ENCODE measurements at regions not wholly inside any gene's neighbourhood (a gene's known extent, or its start where the extent isn't known, plus 50 kb on each side); places are given as distances from the start of the nearest gene placed in this dataset.

- DNase-seq (no peak), FAIRE-seq (no peak)
- no peaks in the 10 kb centered on the region for H3K4me1 ChIP-seq (ENCODE audit: control insufficient read depth in 2 of 3, insufficient read depth in 2 of 3, low read depth in 1 of 3, low read length in 3 of 3)
- H3K9ac ChIP-seq (ENCODE audit: low read length in 3 of 3), result no peak overlapping the region
- TF ChIP-seq, protein P1, sequence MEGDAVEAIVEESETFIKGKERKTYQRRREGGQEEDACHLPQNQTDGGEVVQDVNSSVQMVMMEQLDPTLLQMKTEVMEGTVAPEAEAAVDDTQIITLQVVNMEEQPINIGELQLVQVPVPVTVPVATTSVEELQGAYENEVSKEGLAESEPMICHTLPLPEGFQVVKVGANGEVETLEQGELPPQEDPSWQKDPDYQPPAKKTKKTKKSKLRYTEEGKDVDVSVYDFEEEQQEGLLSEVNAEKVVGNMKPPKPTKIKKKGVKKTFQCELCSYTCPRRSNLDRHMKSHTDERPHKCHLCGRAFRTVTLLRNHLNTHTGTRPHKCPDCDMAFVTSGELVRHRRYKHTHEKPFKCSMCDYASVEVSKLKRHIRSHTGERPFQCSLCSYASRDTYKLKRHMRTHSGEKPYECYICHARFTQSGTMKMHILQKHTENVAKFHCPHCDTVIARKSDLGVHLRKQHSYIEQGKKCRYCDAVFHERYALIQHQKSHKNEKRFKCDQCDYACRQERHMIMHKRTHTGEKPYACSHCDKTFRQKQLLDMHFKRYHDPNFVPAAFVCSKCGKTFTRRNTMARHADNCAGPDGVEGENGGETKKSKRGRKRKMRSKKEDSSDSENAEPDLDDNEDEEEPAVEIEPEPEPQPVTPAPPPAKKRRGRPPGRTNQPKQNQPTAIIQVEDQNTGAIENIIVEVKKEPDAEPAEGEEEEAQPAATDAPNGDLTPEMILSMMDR (IDR thresholded peaks at IDR 0.05; ENCODE audit: borderline replicate concordance, extremely low read depth, insufficient read depth), result no peak
- intact Hi-C loops (cut with DNase I), result no loop called here
- H3K27me3 ChIP-seq (ENCODE audit: control insufficient read depth, insufficient read depth, low read length), result no peaks in the 10 kb centered on the region
- no peaks in the 10 kb centered on the region for H3K36me3 ChIP-seq (ENCODE audit: control insufficient read depth in 2 of 3, insufficient read depth in 3 of 3, low read length in 3 of 3)
- no peak overlapping the region for H3K4me3 ChIP-seq (ENCODE audit: low read length in 3 of 3)
- H3K9me3 ChIP-seq (ENCODE audit: control insufficient read depth in 2 of 3, insufficient read depth in 1 of 3, low read length in 3 of 3), result no peaks in the 10 kb centered on the region
- H3K27ac ChIP-seq (ENCODE audit: low read depth in 2 of 2, low read length in 2 of 2), result no peak overlapping the region
Measured at GRCh38 chr2:193783681-193784080, 1588.9 kb upstream of the TMEFF2 start.

GRCh38 chr2:193778293-193778692, 1583.6 kb upstream of the TMEFF2 start:
- H3K4me1 ChIP-seq (ENCODE audit: control insufficient read depth in 2 of 3, insufficient read depth in 2 of 3, low read depth in 1 of 3, low read length in 3 of 3), result no peaks in the 10 kb centered on the region
- peak; percentile 97 for FAIRE-seq
- no peaks in the 10 kb centered on the region for H3K27me3 ChIP-seq (ENCODE audit: control insufficient read depth, insufficient read depth, low read length)
- H3K27ac ChIP-seq (ENCODE audit: low read depth in 2 of 2, low read length in 2 of 2), result no peak overlapping the region
- H3K4me3 ChIP-seq (ENCODE audit: low read length in 3 of 3), result no peak overlapping the region
- TF ChIP-seq, protein P1 (IDR thresholded peaks at IDR 0.05; ENCODE audit: borderline replicate concordance, extremely low read depth, insufficient read depth), result no peak
- H3K36me3 ChIP-seq (ENCODE audit: control insufficient read depth in 2 of 3, insufficient read depth in 3 of 3, low read length in 3 of 3), result no peaks in the 10 kb centered on the region
- no peak overlapping the region for H3K9ac ChIP-seq (ENCODE audit: low read length in 3 of 3)
- intact Hi-C loops (cut with DNase I), result no loop called here
- DNase-seq, result no peak
- H3K9me3 ChIP-seq (ENCODE audit: control insufficient read depth in 2 of 3, insufficient read depth in 1 of 3, low read length in 3 of 3), result no peaks in the 10 kb centered on the region

DNA sequence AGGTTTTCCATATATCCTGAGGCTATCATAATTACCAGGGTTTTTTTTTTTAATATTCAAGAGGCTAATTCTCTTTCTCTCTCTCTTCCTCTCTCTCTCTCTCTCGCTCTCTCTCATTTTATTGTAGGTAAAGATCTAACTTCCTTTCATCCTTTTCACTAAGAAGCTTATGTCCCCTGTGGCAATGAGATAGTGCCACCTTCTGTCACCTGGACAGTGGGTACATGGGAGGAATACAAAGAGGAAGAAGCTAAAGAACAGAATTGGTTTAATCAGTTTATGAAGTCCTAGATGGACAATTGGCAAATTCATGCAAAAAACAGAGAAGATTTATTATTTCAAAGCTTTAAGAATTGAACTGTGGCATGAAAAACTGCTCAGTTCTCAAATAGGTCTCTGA, 1582.3 kb upstream of the TMEFF2 start:
- DNase-seq (peak in 1 of 5 donors; percentile 1), FAIRE-seq (no peak)
- H3K4me1 ChIP-seq (ENCODE audit: control insufficient read depth in 2 of 3, insufficient read depth in 2 of 3, low read depth in 1 of 3, low read length in 3 of 3), result no peaks in the 10 kb centered on the region
- no peak overlapping the region for H3K4me3 ChIP-seq (ENCODE audit: low read length in 3 of 3)
- H3K9me3 ChIP-seq (ENCODE audit: control insufficient read depth in 2 of 3, insufficient read depth in 1 of 3, low read length in 3 of 3), result no peaks in the 10 kb centered on the region
- no peak overlapping the region for H3K27ac ChIP-seq (ENCODE audit: low read depth in 2 of 2, low read length in 2 of 2)
- no peaks in the 10 kb centered on the region for H3K36me3 ChIP-seq (ENCODE audit: control insufficient read depth in 2 of 3, insufficient read depth in 3 of 3, low read length in 3 of 3)
- H3K27me3 ChIP-seq (ENCODE audit: control insufficient read depth, insufficient read depth, low read length), result no peaks in the 10 kb centered on the region
- no peak overlapping the region for H3K9ac ChIP-seq (ENCODE audit: low read length in 3 of 3)
- intact Hi-C loops (cut with DNase I), result no loop called here
- TF ChIP-seq, protein P1 (IDR thresholded peaks at IDR 0.05; ENCODE audit: borderline replicate concordance, extremely low read depth, insufficient read depth), result no peak

- Histone ChIP-seq H3K9me3 (ENCODE audit: control insufficient read depth in 2 of 3, insufficient read depth in 1 of 3, low read length in 3 of 3) (no peaks in the 10 kb centered on the region), H3K9ac (ENCODE audit: low read length in 3 of 3) (no peak overlapping the region), H3K4me3 (ENCODE audit: low read length in 3 of 3) (no peak overlapping the region), H3K4me1 (ENCODE audit: control insufficient read depth in 2 of 3, insufficient read depth in 2 of 3, low read depth in 1 of 3, low read length in 3 of 3) (no peaks in the 10 kb centered on the region), H3K27ac (ENCODE audit: low read depth in 2 of 2, low read length in 2 of 2) (no peak overlapping the region), H3K27me3 (ENCODE audit: control insufficient read depth, insufficient read depth, low read length) (no peaks in the 10 kb centered on the region), H3K36me3 (ENCODE audit: control insufficient read depth in 2 of 3, insufficient read depth in 3 of 3, low read length in 3 of 3) (no peaks in the 10 kb centered on the region)
- TF ChIP-seq, protein P1 (IDR thresholded peaks at IDR 0.05; ENCODE audit: borderline replicate concordance, extremely low read depth, insufficient read depth), result no peak
- intact Hi-C loops (cut with DNase I), result no loop called here
- no peak for FAIRE-seq
- DNase-seq, result no peak
Measured at GRCh38 chr2:193774166-193774565, 1579.4 kb upstream of the TMEFF2 start.
